ENCODE measurements at regions not wholly inside any gene's neighbourhood (a gene's known extent, or its start where the extent isn't known, plus 50 kb on each side); places are given as distances from the start of the nearest gene placed in this dataset.

DNA sequence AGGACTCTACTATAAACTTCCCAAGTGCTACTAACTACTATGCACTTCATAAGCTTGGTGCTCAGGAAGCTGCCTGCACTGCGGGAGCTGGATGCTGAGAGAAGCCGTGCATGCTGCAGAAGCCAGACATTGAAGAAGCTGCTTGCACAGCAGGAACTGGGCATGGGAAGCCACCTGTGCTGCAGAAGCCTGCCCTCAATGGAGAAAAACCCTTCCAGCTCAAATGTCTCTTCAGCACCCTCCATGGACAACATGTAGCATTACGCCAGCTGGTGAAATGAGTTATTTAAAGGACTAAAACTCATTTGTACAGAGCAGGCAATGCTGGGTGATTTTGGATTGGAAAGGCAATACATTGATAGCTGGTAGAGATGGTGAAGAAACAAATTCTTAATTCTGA is 247.2 kb downstream of the KIF4B start:
- Mint-ChIP-seq H3K4me3 (ENCODE audit: unreplicated experiment) (no peak overlapping the region), H3K27me3 (ENCODE audit: unreplicated experiment) (peaks cover under 1% of the 10 kb centered on the region), H3K27ac (ENCODE audit: unreplicated experiment) (no peak overlapping the region), H3K9me3 (ENCODE audit: unreplicated experiment) (no peaks in the 10 kb centered on the region), H3K36me3 (ENCODE audit: unreplicated experiment) (no peaks in the 10 kb centered on the region), H3K4me1 (ENCODE audit: low read depth, unreplicated experiment) (no peaks in the 10 kb centered on the region)
- DNase-seq = no peak
- TF ChIP-seq CTCF (IDR thresholded peaks at IDR 0.05; ENCODE audit: partially characterized antibody, unreplicated experiment) = no peak

DNA sequence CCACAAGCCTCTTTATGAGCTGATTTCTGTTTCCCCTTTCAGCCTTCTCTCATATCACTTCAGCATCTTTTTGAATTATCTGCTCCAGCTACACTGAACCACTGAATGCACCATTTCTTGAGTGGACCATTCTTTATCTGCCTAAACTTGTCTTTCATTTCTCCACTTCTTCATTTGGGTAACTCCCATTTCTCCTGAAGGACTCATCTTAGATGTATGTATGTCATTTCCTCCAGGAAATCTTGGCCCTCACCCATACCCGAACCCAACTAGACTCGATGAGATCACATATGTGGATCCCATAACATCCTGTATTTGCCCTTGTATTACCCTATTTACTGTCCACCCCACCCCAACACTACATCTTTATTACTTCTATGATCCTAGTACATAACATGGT is 249.8 kb downstream of the KIF4B start:
- DNase-seq = no peak
- peaks cover 2% of the 10 kb centered on the region for H3K27me3 Mint-ChIP-seq (ENCODE audit: unreplicated experiment)
- H3K4me3 Mint-ChIP-seq (ENCODE audit: unreplicated experiment) = no peak overlapping the region
- H3K4me1 Mint-ChIP-seq (ENCODE audit: low read depth, unreplicated experiment) = no peaks in the 10 kb centered on the region
- H3K9me3 Mint-ChIP-seq (ENCODE audit: unreplicated experiment) = no peaks in the 10 kb centered on the region
- H3K27ac Mint-ChIP-seq (ENCODE audit: unreplicated experiment) = no peak overlapping the region
- TF ChIP-seq CTCF (IDR thresholded peaks at IDR 0.05; ENCODE audit: partially characterized antibody, unreplicated experiment) = no peak
- no peaks in the 10 kb centered on the region for H3K36me3 Mint-ChIP-seq (ENCODE audit: unreplicated experiment)

- Mint-ChIP-seq H3K27ac (ENCODE audit: unreplicated experiment) (no peak overlapping the region), H3K9me3 (ENCODE audit: unreplicated experiment) (no peaks in the 10 kb centered on the region), H3K36me3 (ENCODE audit: unreplicated experiment) (no peaks in the 10 kb centered on the region), H3K27me3 (ENCODE audit: unreplicated experiment) (peaks cover 2% of the 10 kb centered on the region), H3K4me3 (ENCODE audit: unreplicated experiment) (no peak overlapping the region), H3K4me1 (ENCODE audit: low read depth, unreplicated experiment) (no peaks in the 10 kb centered on the region)
- DNase-seq = no peak
- no peak for TF ChIP-seq CTCF (IDR thresholded peaks at IDR 0.05; ENCODE audit: partially characterized antibody, unreplicated experiment)
These were observed 251.3 kb downstream of the KIF4B start for GRCh38 chr5:155264809-155265208.

- TF ChIP-seq CTCF (IDR thresholded peaks at IDR 0.05; ENCODE audit: partially characterized antibody, unreplicated experiment) = no peak
- H3K4me1 Mint-ChIP-seq (ENCODE audit: low read depth, unreplicated experiment) = no peaks in the 10 kb centered on the region
- H3K27ac Mint-ChIP-seq (ENCODE audit: unreplicated experiment) = no peak overlapping the region
- peaks cover 2% of the 10 kb centered on the region for H3K27me3 Mint-ChIP-seq (ENCODE audit: unreplicated experiment)
- no peak for DNase-seq
- H3K36me3 Mint-ChIP-seq (ENCODE audit: unreplicated experiment) = no peaks in the 10 kb centered on the region
- no peaks in the 10 kb centered on the region for H3K9me3 Mint-ChIP-seq (ENCODE audit: unreplicated experiment)
- H3K4me3 Mint-ChIP-seq (ENCODE audit: unreplicated experiment) = no peak overlapping the region
These were observed 255.3 kb downstream of the KIF4B start for GRCh38 chr5:155268770-155269425.

DNA sequence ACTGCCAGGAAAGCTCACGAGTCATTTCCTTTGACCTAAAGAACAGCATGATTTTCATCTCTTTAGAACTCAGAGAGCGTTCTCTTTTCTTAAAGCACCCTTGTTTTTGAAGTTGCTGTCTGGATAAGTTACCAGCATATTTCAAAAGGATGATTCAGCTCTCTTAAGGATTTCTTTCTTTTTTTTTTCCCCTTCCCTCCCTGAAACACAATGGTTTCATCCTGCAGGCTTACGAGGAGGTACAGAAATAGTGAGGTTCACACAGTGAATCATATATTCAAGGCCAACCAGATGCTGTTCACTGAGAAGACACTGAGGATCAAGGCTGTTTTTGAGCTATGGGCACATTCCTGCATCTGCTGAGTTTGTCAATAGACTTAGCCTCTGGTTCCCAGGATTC is 257.2 kb downstream of the KIF4B start:
- H3K9me3 Mint-ChIP-seq (ENCODE audit: unreplicated experiment) = no peaks in the 10 kb centered on the region
- TF ChIP-seq CTCF (IDR thresholded peaks at IDR 0.05; ENCODE audit: partially characterized antibody, unreplicated experiment) = no peak
- peaks cover 8% of the 10 kb centered on the region for H3K4me1 Mint-ChIP-seq (ENCODE audit: low read depth, unreplicated experiment)
- no peak overlapping the region for H3K27ac Mint-ChIP-seq (ENCODE audit: unreplicated experiment)
- H3K27me3 Mint-ChIP-seq (ENCODE audit: unreplicated experiment) = peaks cover 2% of the 10 kb centered on the region
- H3K4me3 Mint-ChIP-seq (ENCODE audit: unreplicated experiment) = no peak overlapping the region
- no peak for DNase-seq
- H3K36me3 Mint-ChIP-seq (ENCODE audit: unreplicated experiment) = no peaks in the 10 kb centered on the region
